Activated CD4-positive, alpha-beta T cell treated with anti-CD3 and anti-CD28 coated beads, Interleukin-2, Interleukin-4, amounts not matched to agents 100 ng/mL and 50 ng/mL, durations not matched to agents 16 hours and 8 hours (primary cell): ENCODE measurements at regions not wholly inside any gene's neighbourhood (a gene's known extent, or its start where the extent isn't known, plus 50 kb on each side); places are given as distances from the start of the nearest gene placed in this dataset.

ENCODE experiments used
- DNase-seq: peaks from one replicate; pipeline ENCODE4 v3.0.0-alpha.2; 2020; ENCODE audit warnings: low spot score

GRCh38 chr2:8015848-8016600, 665.8 kb upstream of the ID2 start:
- DNase-seq = no peak

GRCh38 chr2:8016688-8017087, 665.2 kb upstream of the ID2 start:
- DNase-seq = no peak

DNA sequence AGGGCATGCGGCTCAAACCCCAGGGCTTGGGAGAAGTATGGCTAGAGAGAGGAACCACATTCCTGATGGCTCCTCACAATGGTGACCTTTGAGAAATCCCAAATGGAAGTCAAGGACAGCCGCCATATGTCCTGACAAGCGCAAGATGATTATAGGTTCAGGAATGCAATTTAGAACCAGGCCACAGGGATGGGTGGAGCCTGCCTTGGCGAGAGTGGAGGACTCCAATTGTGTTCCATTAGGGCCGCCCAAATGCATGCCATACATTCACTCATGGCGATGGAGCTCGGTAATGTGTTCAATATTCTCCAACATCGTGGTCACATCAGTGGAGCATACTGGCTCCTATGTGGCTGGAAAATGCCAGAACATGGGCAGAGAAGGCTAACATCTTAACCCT, 662.9 kb upstream of the ID2 start:
- DNase-seq = no peak

DNA sequence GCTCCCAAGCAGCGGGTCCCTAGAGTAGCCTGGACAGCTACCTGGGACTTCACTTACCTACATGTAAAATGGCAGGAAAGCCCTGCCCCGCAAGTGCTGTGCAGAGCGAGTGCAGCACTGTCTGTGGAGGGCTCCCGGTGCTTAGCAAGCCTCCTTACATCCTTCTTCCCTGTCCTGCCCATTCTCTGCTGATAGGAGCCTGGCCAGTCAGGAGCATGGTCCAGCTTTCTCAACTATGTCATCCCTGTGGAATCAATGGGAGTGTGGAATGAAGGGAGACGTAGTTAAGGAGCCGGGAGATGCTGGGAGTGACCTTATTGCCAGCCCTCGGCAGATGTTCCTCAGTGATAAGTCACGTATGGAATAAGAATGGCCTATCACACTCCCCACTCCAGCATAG, 661.9 kb upstream of the ID2 start:
- DNase-seq = no peak

DNA sequence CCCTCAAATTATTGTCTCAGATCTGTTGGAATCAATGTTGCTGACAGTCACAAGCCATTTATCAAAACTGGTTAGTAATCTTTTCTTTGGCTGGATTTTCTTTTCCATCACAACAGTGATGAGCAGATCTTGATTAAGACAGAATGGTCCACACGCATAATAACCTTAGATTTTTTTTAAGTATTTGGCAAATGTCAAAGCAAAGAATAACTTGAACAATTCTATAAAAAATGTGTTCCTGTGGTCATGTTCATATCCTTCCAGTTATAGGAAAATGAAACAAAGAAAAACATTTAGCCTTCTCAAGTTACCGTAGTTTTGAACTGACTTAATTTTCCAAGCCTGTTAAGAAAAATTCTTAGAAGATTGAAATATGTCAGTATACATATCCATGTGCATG, 659.9 kb upstream of the ID2 start:
- no peak for DNase-seq

- no peak for DNase-seq
These were observed 658.8 kb upstream of the ID2 start for GRCh38 chr2:8022908-8023640.

GRCh38 chr2:8024506-8024905, 657.4 kb upstream of the ID2 start:
- DNase-seq = no peak

- DNase-seq = no peak
These were observed 655.5 kb upstream of the ID2 start for GRCh38 chr2:8026381-8026780.

- DNase-seq = no peak
These were observed 654.5 kb upstream of the ID2 start for GRCh38 chr2:8027387-8027786.

- DNase-seq = no peak
These were observed 653.8 kb upstream of the ID2 start for GRCh38 chr2:8028036-8028435.

DNA sequence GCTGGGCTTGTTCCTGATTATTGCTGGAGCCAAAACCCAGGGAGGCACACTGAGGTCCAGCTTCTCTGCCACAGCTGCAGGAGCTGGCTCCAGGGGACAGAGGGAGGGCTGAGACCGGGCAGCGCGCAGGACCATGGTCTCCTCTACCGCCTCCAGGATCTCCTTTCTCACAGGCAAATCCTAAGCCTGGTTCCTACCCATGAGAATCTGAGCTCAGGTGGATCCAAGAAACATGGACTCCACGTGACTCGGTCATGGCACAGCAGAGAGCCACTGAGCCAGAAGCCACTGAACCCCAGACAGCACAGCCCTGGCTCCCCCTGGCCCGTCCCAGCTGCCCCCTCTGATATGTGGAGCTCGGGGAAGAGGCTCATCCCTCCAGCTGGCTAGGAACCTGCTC, 653.4 kb upstream of the ID2 start:
- no peak for DNase-seq

DNA sequence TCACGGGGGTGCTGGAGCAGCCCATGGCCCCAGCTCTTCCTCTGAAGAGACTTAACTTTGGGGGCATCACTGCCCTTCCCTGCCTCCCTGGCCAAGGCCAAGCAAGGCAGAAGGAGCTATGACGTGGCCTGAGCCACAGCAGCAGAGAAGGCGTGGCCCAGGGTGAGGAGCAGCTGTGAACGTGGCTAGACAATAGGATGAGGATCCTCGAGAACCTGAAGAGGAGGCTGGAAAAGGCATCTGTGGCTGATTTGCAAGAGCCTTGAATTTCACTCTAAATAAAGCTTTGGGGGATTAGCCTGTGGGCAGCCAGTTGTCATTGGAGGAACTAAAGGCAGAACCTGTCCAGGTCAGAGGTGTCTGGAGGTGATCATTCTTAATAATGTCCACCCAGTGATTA, 652.9 kb upstream of the ID2 start:
- DNase-seq = no peak

GRCh38 chr2:8030573-8031303, 651.1 kb upstream of the ID2 start:
- no peak for DNase-seq

DNA sequence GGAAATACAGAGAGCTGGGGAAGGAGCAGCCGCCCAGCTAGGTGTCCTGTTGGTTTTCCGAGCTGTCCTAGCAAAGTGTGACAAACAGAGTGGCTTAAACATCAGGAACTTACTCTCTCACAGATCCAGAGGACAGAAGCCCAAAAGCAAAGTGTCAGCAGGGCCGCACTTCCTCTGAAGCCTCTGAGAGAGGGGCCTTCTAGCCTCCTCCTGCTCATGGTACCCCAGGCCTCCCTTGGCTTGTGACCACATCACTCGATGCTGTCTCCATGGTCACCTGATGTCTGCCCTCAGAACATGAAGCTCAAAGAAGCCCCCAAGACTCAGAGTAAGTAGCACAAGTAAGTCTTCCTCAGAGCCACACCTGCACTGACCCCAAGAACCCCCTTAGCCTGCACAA, 650.5 kb upstream of the ID2 start:
- no peak for DNase-seq

DNA sequence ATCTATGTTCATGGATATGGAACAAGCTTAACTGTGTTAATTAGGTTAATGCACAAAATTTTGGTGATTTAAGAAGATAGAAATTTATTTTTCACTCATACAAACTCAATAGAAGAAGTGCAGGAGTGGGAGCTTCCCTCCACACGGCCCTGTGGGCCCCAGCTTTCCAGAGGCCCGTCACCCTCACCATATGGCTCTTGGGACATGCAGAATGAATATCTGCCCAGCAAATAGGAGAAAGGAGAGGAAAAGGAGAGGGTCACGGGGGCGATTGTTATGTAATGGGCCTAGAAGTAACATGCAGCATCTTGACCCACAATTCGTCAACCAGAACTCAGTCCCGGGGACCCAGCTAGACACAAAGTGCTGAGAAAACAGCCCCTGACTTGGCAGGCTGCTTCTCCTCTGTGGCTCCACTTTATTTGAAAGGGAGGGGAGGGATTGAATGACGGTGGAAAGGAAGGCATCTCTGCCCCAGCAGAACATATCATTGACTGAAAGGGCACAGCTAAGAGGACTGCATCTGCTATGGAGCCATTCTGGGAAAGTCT, 648.2 kb upstream of the ID2 start:
- DNase-seq = no peak

DNA sequence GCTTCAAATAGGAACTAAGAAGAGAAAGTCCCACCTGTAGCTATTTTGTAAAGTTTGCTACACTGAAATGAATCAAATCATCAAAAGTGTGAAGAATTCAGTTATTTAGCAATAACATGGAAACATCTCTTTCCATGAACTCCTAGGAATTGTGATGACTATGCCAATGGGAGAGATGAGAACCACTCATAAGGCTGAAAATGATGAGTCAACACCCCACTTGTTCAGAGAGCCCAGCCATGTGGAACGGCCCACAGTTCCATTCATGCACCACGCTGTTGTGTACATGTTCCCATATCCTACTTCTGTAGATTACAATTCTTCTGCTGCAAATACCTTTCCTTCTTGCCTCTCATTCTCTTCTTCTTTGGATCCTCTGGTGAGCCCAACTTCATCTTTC, 645.5 kb upstream of the ID2 start:
- no peak for DNase-seq

- no peak for DNase-seq
These were observed 642.1 kb upstream of the ID2 start for GRCh38 chr2:8039732-8040131.

GRCh38 chr2:8043295-8043694, 638.6 kb upstream of the ID2 start:
- DNase-seq = no peak

DNA sequence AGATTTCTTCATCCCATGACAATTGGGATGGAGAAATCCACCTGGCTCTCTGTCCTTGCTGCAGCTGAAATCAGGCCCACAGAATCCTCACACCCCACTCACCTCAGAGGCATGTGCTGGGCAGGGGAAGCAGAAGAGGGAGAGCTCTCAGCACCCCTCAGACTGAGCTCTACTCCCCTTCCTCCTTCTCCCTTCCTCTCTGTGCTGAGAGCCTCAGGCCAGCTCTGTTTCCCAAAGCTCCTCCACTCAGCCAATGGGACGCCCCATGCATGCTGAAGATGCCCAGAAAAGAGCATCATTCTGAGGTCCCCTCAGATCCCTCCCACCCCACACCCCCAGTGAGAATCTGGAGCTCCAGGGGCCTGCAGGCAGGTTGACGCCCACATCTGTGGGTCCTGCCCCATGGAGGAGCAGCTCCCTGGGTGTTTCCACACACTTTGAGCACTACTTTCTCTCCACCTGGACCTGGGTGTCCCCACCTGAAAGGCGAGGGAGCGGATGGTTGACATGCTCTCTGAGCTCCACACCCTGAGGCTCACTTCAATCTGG, 637.7 kb upstream of the ID2 start:
- no peak for DNase-seq

GRCh38 chr2:8045081-8045614, 636.7 kb upstream of the ID2 start:
- no peak for DNase-seq

DNA sequence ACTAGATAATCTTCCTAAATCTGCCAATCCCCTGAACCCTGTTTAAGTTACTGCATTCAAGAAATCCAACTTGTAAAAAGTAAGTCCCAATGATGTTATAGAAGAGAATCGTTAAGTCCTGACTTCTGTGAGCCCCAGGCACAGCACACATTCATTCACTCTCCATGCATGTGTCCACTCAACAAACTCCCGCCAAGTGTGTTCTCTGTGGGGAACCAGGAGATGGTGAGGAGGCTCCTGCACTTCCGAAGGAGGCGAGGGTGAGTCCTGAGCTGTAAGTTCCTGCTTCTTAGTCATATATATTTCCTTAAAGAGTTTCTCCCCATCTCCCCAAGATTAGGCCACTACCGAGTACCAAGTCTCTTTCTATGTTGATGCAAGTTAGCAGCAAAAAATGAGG, 635.0 kb upstream of the ID2 start:
- DNase-seq = no peak

DNA sequence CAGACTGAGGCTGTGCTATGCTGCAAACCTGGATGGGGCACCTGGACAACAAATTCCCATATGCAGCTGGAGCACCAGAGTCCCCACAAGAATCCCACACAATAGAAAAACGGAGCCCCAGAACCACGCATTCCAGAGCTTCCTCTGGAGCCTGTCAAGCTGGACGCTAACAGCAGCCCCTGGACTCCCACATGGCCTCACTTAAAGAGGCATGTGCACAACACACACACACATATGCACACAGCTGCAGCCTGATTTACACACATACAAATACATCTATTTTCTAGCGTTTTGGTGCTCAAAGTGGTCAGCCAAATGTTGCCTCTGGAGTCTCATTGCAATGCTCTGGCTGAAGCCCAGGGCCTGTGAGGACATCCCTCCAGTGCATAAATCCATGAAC, 632.7 kb upstream of the ID2 start:
- no peak for DNase-seq
